ENCODE measurements at regions not wholly inside any gene's neighbourhood (a gene's known extent, or its start where the extent isn't known, plus 50 kb on each side); places are given as distances from the start of the nearest gene placed in this dataset.

DNA sequence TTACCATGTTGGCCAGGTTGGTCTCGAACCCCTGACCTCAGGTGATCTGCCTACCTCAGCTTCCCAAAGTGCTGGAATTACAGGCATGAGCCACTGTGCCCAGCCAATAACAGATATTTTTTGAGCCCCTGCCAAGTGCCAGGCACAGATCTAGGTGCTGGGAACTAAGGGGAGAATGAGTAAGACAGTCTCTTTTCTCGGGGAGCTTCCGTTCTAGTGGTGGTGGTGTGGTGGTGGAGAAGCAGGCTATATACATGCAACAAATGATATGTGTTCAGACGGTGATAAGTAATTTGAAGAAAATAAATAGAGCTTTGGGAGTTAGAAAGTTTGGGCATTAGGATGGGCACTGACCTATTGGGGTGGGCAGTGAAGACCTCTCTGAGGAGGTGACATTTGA, 76.7 kb upstream of the VKORC1L1 start:
- TF ChIP-seq POLR2A (IDR thresholded peaks at IDR 0.05; ENCODE audit: low read length) (no peak), GATA1 (IDR thresholded peaks at IDR 0.05; ENCODE audit: low read depth, low read length) (no peak)
